D341Med (cell line): ENCODE measurements at regions not wholly inside any gene's neighbourhood (a gene's known extent, or its start where the extent isn't known, plus 50 kb on each side); places are given as distances from the start of the nearest gene placed in this dataset.
"Not testable (repeated sequence)": the region's sequence is repeated elsewhere in the genome, so short reads cannot be mapped to it uniquely, and the experiment has no call there.

ENCODE experiments used
- DNase-seq: peaks from one replicate; pipeline ENCODE4 v3.0.0; 2012; ENCODE audit warnings: low spot score

- DNase-seq, result peak; percentile 30
Observed at GRCh38 chr10:42367532-42368230, 270.7 kb downstream of the ZNF33B start.

- no peak for DNase-seq
Observed at GRCh38 chr10:42351745-42352144, 286.6 kb downstream of the ZNF33B start.

GRCh38 chr10:42336593-42337337 is 301.6 kb downstream of the ZNF33B start:
- not testable (repeated sequence) for DNase-seq

GRCh38 chr10:42335653-42336296 is 302.6 kb downstream of the ZNF33B start:
- not testable (repeated sequence) for DNase-seq

GRCh38 chr10:42304341-42304740 is 334.0 kb downstream of the ZNF33B start:
- no peak for DNase-seq

- DNase-seq, result peak; percentile 1
Observed at GRCh38 chr10:42281896-42282295, 356.5 kb downstream of the ZNF33B start.

- DNase-seq, result not testable (repeated sequence)
Observed at GRCh38 chr10:42269788-42270187, 368.6 kb downstream of the ZNF33B start.

GRCh38 chr10:42263259-42263658 is 375.1 kb downstream of the ZNF33B start:
- DNase-seq, result not testable (repeated sequence)

- not testable (repeated sequence) for DNase-seq
Observed at GRCh38 chr10:42243002-42243401, 395.4 kb downstream of the ZNF33B start.

GRCh38 chr10:42242135-42242805 is 396.1 kb downstream of the ZNF33B start:
- peak; percentile 33 for DNase-seq

- DNase-seq, result not testable (repeated sequence)
Observed at GRCh38 chr10:42236401-42236800, 402.0 kb downstream of the ZNF33B start.

GRCh38 chr10:42235736-42236135 is 402.6 kb downstream of the ZNF33B start:
- DNase-seq, result not testable (repeated sequence)

GRCh38 chr10:42235241-42235640 is 403.1 kb downstream of the ZNF33B start:
- not testable (repeated sequence) for DNase-seq

GRCh38 chr10:42234506-42234905 is 403.9 kb downstream of the ZNF33B start:
- DNase-seq, result not testable (repeated sequence)

- not testable (repeated sequence) for DNase-seq
Observed at GRCh38 chr10:42233461-42234206, 404.7 kb downstream of the ZNF33B start.

- not testable (repeated sequence) for DNase-seq
Observed at GRCh38 chr10:42232955-42233354, 405.4 kb downstream of the ZNF33B start.

GRCh38 chr10:42230812-42231211 is 407.6 kb downstream of the ZNF33B start:
- not testable (repeated sequence) for DNase-seq

- not testable (repeated sequence) for DNase-seq
Observed at GRCh38 chr10:42230115-42230514, 408.3 kb downstream of the ZNF33B start.

- not testable (repeated sequence) for DNase-seq
Observed at GRCh38 chr10:42227859-42228258, 410.5 kb downstream of the ZNF33B start.

GRCh38 chr10:42193588-42193987 is 444.8 kb downstream of the ZNF33B start:
- not testable (repeated sequence) for DNase-seq

- not testable (repeated sequence) for DNase-seq
Observed at GRCh38 chr10:42192450-42192849, 445.9 kb downstream of the ZNF33B start.
